NOMO-1 treated with DMSO at 0.1 percent for 48 hours (cell line): ENCODE measurements at regions not wholly inside any gene's neighbourhood (a gene's known extent, or its start where the extent isn't known, plus 50 kb on each side); places are given as distances from the start of the nearest gene placed in this dataset.

ENCODE experiments used
- DNase-seq: peaks from one replicate; lab custom pipeline; 2025; ENCODE audit not compliant: unreplicated experiment; lab: John Stamatoyannopoulos, UW

DNA sequence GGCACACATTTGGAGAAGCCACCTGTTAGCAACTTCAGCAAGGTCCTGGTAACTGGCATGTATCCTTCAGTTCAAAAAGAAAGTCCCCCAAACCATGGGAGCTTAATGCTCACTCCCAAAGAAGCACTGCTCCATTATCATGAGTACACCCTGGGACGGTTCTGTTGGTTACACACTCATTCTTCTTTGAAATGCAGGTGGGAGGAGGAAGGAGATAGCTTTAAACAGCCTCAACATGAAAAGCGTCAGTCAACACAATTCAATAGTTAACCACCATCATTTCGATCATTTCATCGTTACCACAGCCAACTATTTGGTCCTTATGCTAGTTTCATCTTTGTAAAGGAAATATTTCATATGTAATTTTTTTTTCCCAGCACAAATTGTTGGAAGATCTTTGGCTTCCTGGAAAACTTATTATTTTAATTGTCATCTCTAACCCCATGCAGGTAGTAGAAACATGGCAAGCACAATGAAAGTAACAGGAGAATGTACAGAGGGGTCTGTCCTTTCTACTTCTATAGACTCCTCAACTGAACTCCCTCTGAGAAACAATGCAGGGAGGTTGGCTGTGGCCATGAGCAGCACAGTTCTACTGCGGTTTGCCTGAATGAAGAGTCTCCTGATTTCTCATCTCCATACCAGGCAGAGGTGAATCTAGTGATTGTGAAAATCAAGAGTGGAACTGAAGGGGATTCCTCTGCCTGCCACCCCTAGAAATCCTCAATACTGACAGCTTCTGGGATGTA, 196.4 kb upstream of the FOXN3 start:
- no peak for DNase-seq

DNA sequence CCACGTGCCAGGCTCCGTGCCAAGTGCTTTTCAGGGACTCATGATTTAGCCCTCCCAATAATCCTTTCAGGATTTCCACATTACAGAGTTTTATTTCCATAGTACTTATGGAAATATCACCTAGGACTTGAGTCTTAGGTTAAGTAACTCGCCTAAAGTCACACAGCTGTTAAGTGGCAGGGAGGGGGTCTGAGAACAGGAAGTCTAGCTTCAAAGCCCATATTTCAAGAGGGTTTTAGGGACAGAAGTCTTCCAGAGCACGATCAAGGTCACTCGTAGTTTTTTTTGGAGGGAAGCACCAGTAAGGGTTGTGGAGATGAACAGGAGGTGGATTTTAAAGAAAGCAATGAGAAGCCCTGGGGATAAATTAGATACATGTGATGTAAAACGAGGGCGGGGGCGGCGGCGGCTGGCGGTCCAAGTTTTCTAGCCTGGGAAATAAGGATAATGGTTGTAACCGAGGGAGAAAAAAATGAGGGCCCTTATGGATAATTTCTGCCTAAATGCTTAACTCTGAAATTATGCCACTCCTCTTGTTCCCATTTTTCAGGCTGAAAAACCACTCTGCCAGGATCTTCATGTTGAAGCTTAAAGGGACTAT, 192.6 kb upstream of the FOXN3 start:
- no peak for DNase-seq

DNA sequence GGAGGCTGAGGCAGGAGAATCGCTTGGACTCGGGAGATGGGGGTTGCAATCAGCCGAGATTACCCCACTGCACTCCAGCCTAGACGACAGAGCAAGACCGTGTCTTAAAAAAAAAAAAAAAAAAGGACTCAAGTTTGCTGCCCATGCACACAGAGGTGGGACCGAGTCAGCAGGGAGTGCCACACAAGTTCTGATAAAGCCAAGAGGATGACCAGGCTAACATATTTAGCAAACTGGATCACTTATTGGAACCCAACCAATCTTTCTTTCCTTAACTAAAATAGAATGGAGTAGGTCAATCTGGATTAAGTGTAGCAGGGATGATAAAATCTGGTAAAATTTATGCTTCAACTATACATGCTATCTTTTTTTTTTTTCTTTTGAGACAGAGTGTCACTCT, 190.4 kb upstream of the FOXN3 start:
- no peak for DNase-seq

DNA sequence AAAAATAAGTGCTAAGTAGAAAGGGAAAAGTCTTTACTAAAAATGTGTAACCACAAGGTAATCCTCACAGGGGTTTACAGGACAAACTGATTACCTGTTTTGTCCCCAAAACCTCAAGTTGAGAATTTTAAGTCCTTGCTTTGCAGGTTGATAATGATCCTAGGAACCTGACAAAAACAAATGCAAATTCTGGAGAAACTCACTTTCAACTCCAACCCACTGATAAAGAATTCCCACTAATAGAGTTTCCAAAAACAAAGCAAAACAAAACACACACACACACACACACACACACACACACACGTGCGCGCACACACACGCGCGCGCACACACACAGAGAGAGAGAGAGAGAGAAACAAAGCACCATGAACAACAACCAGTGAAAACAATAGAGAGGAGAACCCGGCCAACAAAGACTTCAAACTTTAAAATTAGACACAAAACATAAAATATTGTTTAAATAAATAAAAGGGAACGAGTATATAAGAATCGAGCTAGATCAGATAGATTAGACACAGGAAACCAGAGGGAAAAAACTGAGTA, 187.0 kb upstream of the FOXN3 start:
- DNase-seq: no peak

DNA sequence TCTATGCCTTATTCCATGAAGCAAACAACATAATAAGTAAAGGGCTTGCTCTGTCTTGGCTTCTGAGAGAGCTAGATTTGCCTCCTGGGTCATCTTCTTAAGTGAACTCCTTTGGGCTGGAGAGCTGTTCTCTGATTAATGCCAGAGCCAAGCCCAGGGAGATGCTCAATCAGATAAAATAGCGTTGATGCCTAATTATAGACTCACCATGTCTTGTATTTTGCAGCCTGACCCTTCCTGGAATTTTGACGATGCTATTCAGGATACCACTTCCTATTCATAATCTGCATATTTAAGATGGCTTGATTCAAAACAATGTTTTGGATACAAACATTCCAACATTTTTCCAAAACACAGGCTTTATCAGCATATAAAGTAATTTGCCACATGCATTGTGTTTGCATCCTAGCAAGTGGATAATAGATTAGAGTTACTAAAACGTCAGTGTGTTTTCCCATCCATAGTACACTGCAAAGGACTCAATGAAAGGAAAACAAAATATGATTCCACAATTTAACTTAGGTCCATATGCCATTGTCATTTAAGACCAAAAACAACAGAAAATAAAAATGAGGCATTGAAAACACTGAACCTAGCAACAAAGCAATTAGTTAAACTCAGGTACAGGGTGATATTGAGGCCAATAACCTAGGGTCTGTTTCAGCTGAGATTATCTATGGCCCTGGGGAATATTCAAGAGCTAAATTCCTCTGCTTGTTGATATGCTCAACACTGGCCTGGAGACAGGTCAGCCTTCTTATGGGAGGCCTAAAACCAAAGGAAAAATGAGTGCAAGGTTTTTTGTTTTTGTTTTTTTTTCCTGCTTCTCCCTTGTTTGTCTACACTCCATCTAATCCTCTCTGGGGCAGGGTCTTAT, 184.2 kb upstream of the FOXN3 start:
- no peak for DNase-seq

DNA sequence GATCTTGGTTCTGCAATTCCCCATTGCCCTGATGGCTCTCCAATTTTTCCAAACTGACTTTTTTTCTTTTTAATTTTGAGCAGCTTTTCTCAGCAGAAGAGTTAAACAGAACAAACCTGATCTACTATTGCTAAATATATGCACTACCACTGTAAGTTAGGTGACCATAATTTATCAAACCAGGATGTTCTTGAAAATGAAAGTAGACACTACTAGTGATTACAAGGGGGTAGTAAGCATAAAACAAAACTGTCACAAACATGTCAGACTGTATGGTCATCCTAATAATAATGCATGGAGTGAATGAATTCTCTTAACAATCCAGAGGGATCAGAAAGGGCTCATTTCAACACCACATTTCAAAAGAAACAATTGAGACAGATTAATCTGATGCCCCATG, 183.0 kb upstream of the FOXN3 start:
- no peak for DNase-seq

DNA sequence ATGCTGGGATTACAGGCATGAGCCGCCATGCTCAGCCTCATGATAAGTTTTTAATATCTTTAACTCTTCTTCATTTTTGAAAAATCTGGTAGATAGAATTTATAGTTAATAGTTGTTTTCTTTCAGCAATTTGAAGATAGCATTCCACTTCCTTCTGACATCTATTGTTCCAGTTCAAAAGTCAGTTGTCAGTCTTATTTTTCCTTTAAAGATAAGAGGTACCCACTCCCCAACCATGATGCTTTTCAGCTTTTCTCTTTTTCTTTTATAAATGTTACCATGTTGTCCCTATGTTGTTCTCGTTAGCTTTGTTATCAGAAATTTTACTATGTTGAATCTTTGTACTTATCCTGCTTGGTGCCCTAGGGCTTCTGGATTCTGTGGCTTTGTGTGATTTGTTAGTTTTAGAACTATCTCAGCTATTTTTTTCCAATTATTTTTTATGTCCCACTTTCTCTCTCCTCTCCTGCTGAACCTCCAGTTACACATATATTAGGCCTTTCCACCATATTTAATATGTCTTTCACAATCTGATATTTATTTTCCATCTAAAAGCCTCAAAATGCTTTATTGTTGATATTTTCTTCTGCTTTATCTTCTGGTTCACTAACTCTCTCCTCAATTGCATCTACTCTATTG, 181.6 kb upstream of the FOXN3 start:
- peak; percentile 29 for DNase-seq

DNA sequence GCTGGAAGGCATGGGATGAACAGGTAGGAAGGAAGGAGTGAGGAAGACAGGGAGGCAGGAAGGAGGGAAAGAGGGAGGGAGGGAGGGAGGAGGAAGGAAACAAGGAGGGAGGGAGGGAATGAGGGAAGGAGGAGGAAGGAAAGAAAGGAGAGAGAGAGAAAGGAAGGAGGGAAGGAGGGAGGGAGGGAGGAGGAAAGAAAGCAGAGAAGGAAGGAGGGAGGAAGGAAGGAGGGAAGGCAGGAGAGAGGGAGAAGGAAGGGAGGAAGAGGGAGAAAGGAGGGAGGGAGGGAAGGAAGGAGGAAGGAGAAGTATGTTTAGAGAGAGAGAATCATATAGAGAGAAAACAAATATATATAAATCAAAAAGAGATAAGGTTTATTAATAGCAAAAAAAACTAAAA, 175.9 kb upstream of the FOXN3 start:
- DNase-seq: no peak

DNA sequence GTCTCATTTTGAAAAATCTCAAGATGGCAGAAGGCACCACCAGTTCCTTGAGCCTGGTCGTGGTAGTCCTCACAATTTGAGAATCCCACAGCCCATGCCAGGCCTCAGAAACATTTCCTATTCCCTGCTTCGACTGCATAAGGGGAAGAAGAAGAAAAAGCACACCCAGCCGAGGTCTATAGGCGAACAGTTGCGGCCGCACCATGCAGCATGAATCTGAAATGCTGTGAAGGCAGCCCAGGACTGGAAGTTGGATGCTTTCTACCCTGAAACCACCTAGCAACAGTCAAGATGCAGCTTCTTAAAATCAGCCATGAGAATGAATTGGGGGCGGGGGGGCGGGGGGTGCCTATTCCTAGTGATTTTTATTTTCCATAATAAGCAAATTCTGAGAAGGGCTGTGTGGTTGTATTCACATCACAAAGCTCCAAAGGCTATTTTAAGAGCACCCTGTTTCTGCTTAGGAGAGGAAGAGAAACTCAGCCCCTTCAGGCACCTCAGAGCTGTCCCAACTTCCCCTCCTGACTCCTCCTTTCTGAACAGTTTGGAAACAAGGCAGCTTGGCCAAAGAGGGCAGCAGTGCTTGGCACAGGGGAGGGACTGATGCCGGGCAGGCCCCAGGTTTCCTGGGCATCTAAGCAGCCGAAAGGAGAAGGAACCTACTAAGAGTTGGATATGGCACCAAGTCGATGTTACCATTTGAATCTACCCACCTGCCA, 172.5 kb upstream of the FOXN3 start:
- DNase-seq: peak; percentile 93

DNA sequence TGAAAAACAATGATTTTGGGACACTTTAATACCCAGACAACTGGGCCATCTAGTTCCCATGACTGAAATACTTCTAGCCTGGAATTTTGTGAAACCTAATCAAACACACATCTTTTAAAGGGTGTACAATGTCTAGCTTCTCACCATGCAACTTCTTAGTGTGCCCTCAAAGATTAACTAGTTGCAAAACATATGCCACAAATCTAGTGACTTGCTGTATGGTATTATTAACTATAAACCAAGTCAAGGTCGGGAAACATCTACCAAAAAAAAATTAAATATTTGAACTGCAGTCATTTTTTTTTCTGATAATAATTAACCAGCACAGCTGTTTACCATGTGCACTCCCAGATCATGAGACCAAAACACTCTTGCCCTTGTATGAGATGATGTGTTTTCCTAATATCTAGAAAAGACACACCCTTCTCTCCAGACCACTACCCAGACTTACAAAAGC, 171.8 kb upstream of the FOXN3 start:
- DNase-seq: no peak

DNA sequence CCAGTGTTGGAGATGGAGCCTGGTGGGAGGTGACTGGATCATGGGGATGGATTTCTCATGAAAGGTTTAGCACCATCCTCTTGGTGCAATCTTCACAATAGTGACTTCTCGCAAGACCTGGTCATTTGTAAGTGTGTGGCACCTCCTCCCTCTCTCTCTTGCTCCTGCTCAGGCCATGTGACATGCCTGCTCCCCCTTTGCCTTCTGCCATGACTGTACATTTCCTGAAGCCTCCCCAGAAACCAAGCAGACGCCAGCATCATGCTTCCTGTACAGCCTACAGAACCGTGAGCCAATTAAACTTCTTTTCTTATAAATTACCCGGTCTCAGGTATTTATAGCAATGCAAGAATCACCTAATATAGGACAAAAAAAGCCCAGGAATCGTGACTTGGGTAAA, 171.0 kb upstream of the FOXN3 start:
- DNase-seq: no peak

DNA sequence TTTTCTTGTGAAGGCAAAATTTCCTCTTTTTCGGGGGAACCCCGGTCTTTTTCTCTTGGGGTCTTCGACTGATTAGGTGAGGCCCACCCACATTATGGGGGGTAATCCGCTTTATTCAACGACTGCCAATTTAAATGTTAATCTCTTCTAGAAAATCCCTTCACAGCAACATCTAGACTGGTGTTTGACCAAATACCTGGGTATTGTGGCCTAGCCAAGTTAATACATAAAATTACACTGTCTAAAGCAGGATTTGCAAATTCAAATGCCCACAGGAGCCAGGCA, 170.0 kb upstream of the FOXN3 start:
- no peak for DNase-seq

DNA sequence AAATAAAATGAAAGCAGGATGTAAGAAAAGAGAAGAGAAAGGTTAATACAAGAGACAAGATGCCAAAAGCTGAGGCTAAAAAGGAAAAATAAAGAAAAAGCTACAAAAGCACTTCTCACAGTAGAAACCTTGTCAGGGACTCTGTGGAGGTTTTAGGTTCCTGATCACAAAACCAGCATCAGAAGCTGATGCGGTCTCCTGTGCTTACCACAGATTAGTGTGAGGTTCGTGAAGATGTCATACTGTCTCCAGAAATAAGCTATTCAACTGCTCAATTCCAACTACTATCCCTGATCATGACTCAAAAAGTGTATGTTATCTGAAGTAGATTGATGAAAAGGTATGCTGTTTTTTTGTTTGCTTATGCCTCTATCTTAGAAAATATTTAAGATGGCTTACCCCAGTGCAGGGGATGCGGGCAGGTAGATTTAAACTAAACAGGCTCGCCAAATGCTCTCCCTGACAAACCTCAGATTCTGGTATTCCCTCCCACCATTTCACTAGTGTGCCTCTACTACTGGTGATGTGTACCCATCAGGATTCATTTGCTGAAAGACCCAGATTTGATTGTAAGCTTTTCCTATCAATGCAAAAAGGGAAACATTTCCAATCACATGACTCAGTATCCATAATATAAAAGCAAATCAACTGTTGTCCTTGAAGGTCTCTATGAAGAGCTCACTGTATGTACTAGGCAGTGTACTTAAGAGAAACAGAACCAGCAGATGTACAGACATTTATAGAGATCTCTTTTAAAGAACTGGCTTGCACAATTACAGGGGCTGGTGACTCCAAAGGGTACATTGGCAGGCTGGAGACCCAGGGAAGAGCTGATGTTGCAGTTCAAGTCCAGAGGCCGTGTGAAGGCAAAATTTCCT, 169.5 kb upstream of the FOXN3 start:
- DNase-seq: no peak

DNA sequence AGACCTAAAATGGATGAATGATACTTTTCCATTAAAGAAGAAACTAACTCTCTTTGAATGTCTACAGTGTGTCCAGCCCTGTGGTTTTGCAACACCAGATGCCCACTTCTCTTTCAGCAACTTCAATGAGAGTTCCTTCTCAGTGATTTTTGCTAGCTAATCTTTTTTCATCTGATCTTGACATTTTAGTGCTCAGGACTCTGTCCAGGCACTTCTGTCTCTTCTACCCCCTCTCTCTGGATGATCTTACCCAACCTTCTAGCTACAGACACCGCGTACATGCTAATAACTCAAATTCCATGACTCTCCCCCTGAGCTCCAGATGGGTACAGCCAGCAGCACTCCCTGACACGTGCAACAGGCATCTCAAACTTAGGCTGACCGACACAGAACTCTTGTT, 161.1 kb upstream of the FOXN3 start:
- peak; percentile 51 for DNase-seq

DNA sequence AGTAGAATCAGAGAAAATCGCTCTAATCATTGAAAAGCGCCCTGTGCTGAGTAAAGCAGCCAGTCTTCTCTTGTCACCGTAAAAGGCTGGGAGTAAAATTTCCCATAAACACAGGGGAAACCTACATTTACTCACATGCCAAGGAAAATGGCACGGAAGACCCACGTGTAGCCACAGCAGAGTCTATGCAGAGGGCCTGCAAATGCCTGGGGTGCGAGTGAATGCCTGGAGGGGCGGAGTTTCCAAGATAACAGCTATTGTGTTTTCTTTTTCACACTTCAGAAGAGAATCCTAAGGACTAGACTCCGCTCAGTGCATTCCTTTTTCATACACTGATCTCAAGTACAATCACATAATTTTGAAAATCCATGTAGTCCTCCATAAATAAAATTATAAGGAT, 159.9 kb upstream of the FOXN3 start:
- no peak for DNase-seq

DNA sequence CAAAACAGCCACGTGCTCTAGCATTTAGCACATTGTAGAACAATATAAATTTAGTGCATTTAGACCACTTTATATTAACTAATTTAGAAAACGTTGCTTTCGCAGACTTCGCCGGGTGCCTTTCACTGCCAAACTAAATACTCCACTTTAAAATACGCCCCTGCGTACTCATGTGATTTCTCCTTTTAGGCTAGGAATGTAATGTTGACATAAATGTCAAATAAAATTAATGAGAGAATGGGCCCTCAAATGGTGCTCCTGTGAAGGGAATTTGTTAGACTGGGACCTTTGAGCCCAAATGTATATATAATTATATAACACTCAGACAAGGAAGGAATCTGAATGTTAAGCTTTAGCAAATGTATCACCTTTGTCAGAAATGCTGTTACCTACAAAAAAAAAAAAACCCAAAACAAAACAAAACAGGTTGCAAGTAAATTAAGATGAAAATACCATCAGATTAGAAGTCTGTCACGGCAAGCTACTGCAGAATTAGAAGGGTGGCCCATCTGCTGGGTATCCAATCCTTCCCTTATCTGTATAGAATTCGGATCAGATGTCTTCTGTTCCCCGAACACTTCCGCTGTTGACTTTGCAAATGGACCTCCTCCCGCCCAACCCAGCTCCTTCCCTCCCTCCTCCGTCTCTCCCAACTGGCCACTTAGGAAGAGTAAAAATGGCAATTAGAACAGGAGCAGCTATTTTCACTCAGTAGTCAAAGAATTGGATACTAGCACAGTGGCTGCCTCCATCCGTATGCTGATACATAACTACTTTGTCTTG, 159.3 kb upstream of the FOXN3 start:
- no peak for DNase-seq

DNA sequence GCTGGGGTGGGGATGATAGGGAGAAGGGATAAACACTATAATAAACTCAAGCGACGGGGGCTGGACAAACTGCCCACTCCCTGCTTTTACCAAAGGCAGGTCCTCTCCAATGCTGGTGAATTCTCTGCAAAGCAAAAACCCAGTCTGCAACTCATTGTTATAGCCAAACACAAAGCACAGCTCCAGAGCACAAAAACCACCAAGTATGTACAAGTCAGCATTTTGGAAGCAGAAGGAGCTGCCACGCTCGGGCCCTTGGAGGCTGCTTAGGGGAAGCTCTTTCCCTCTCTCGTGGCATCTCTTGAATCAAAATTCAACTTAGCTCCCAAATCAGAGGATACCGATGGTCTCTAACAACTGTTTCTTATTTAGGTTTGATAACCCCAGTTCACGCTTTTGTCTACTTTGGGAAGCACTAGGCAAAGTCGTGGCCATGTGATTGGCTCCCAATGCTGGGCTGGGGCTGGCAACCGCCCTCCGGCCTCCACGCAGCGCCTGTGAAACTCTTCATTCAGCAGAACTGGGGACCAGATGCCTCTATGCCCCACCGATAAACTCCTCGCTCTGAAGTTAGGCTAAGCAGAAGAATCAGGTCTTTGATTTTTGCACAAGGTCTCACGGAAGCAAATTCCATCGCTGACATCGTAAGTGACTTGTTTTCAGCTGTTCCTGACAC, 158.5 kb upstream of the FOXN3 start:
- DNase-seq: no peak

DNA sequence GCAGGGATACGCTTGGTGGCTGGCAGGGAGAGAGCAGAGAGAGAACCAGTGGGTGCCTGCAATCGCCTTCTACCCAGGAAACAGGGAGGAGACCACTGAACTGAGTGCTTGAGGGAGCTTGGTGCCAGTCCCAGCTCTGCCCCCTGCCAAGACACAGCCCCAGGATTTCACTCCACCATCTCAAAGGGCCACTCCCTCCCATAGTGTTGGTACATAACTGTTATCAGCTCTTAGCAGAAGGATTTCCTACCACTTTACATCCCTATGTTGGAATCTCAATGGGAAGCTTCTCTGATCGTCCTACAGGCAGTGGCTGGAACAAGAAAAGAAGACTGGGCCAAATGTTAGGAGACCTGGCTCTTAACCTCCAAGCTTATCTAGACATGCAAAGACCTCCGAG, 157.4 kb upstream of the FOXN3 start:
- no peak for DNase-seq

DNA sequence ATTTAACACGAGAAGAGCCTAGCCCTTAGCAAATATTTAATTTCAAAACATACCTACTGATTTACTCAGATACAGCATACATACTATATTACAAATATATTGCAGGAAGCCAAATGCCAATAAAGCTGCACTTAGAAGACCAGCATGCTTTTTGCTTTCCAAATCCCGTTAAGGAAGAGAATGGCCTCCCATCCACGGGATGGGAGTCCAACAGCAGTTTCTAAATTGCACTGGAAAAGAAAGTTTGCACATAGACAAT, 156.3 kb upstream of the FOXN3 start:
- DNase-seq: no peak
